ENCODE measurements at regions not wholly inside any gene's neighbourhood (a gene's known extent, or its start where the extent isn't known, plus 50 kb on each side); places are given as distances from the start of the nearest gene placed in this dataset.
A peak's percentile ranks its signal among the peaks of the same experiment; 100 is the strongest.
"Not testable (repeated sequence)": the region's sequence is repeated elsewhere in the genome, so short reads cannot be mapped to it uniquely, and the experiment has no call there.

- DNase-seq (ENCODE audit: low spot score), result no peak
These were observed 726.7 kb downstream of the GRXCR1 start for GRCh38 chr4:43619219-43619618.

GRCh38 chr4:43637893-43638292 lies 745.4 kb downstream of the GRXCR1 start:
- DNase-seq (ENCODE audit: low spot score), result not testable (repeated sequence)

- DNase-seq (ENCODE audit: low spot score), result no peak
These were observed 759.5 kb downstream of the GRXCR1 start for GRCh38 chr4:43651991-43652390.

- not testable (repeated sequence) for DNase-seq (ENCODE audit: low spot score)
These were observed 767.0 kb downstream of the GRXCR1 start for GRCh38 chr4:43659547-43659946.

- not testable (repeated sequence) for DNase-seq (ENCODE audit: low spot score)
These were observed 776.2 kb downstream of the KCTD8 start for GRCh38 chr4:43672265-43672885.

GRCh38 chr4:43680421-43680820 lies 768.2 kb downstream of the KCTD8 start:
- DNase-seq (ENCODE audit: low spot score), result no peak

- DNase-seq (ENCODE audit: low spot score), result no peak
These were observed 766.1 kb downstream of the KCTD8 start for GRCh38 chr4:43682551-43682950.

GRCh38 chr4:43690116-43690515 lies 758.5 kb downstream of the KCTD8 start:
- DNase-seq (ENCODE audit: low spot score), result no peak

- no peak for DNase-seq (ENCODE audit: low spot score)
These were observed 754.7 kb downstream of the KCTD8 start for GRCh38 chr4:43693876-43694275.

- DNase-seq (ENCODE audit: low spot score), result no peak
These were observed 739.2 kb downstream of the KCTD8 start for GRCh38 chr4:43709443-43709842.

GRCh38 chr4:43716721-43717395 lies 731.8 kb downstream of the KCTD8 start:
- DNase-seq (ENCODE audit: low spot score), result no peak

GRCh38 chr4:43718369-43718768 lies 730.2 kb downstream of the KCTD8 start:
- DNase-seq (ENCODE audit: low spot score), result no peak

GRCh38 chr4:43732829-43733426 lies 715.7 kb downstream of the KCTD8 start:
- no peak for DNase-seq (ENCODE audit: low spot score)

- DNase-seq (ENCODE audit: low spot score), result no peak
These were observed 706.5 kb downstream of the KCTD8 start for GRCh38 chr4:43742083-43742482.

GRCh38 chr4:43754566-43754965 lies 694.0 kb downstream of the KCTD8 start:
- DNase-seq (ENCODE audit: low spot score), result no peak

- no peak for DNase-seq (ENCODE audit: low spot score)
These were observed 691.5 kb downstream of the KCTD8 start for GRCh38 chr4:43757147-43757546.

GRCh38 chr4:43758836-43759235 lies 689.8 kb downstream of the KCTD8 start:
- no peak for DNase-seq (ENCODE audit: low spot score)

GRCh38 chr4:43763029-43763610 lies 685.5 kb downstream of the KCTD8 start:
- no peak for DNase-seq (ENCODE audit: low spot score)

GRCh38 chr4:43765514-43765913 lies 683.1 kb downstream of the KCTD8 start:
- no peak for DNase-seq (ENCODE audit: low spot score)

GRCh38 chr4:43766648-43767047 lies 682.0 kb downstream of the KCTD8 start:
- no peak for DNase-seq (ENCODE audit: low spot score)

- peak; percentile 51 for DNase-seq (ENCODE audit: low spot score)
These were observed 672.2 kb downstream of the KCTD8 start for GRCh38 chr4:43776371-43776770.

GRCh38 chr4:43778187-43778915 lies 670.3 kb downstream of the KCTD8 start:
- no peak for DNase-seq (ENCODE audit: low spot score)

Measured in RKO (cell line).